GM21737 (cell line): ENCODE measurements at regions not wholly inside any gene's neighbourhood (a gene's known extent, or its start where the extent isn't known, plus 50 kb on each side); places are given as distances from the start of the nearest gene placed in this dataset.

ENCODE experiments used
- ATAC-seq: cut with Tn5 transposase; IDR thresholded peaks from one replicate; pipeline ENCODE4 v1.9.1; 2021; ENCODE audit warnings: mild to moderate bottlenecking, moderate library complexity; ENCODE audit not compliant: unreplicated experiment

DNA sequence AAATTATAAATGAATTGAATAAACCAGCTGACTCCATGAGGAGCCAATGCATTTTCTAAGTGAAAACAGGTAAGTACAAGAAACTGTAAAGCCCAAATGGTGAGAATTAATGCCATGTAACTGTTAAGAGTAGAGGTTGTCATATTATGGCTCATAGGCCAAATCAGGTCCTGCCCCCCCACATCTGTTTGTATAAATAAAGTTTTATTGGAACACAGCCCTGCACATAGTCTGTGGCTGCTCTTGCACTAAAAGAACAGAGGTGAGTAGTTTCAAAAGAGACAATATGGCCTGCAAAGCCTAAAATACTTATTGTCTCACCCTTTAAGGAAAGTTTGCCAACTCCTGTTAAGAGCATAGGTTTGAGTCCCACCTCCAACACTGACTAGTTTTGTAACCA is 140.5 kb upstream of the SRRM4 start:
- no peak for ATAC-seq

- no peak for ATAC-seq
Measured at GRCh38 chr12:118841588-118841987, 139.8 kb upstream of the SRRM4 start.

DNA sequence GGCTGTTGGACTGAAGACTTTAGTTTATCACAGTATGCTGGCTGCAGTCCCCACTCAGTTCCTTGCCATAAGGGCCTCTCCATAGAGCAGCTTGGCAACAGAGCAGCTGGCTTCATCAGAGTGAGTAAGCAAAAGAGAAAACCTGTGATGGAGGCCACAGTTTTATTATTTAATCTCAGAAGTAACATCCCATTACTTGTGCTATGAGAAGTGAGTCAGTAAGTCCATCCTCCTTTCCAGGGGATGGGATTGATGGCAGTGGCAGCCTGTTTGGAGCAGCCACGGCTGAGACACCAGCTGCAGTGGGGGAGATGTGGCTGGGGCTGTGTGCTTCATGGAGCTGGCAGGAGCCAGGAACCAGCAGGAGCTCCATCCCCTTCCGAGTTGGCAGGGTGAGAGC is 138.5 kb upstream of the SRRM4 start:
- no peak for ATAC-seq

GRCh38 chr12:118846416-118846815 is 134.9 kb upstream of the SRRM4 start:
- ATAC-seq, result no peak

- ATAC-seq, result no peak
Measured at GRCh38 chr12:118850244-118850825, 131.0 kb upstream of the SRRM4 start.

DNA sequence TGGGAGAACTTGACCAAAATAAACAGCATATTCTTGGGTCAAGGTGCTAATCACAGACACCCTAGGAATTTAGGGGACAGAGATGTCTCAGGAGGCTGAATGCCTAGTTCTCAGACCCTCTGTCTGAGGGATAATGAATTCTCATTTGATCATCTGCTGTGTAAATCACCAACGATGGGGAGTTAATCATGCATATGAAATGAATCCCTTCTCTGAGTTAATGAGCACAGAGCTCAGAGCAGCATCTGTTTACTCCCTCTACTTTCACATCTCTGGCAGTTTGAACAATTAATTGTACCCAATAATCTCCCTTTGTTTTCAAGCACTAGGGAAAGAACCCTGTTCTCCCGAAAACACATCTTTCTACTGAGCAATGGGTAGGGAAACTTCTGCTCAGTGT is 129.4 kb upstream of the SRRM4 start:
- ATAC-seq, result no peak

DNA sequence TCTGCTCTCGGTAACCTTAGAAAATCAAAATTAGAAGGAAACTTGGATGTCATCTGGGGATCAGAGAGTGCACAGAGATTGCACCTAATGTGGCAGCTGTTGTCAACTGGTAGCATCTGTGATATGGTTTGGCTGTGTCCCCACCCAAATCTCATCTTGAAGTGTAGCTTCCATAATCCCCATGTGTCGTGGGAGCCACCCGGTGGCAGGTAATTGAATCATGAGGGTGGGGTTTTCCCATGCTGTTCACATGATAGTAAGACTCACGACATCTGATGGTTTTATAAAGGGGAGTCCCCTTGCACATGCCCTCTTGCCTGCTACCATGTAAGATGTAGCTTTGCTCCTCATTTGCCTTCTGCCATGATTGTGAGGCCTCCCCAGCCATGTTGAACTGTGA is 127.7 kb upstream of the SRRM4 start:
- ATAC-seq, result no peak

DNA sequence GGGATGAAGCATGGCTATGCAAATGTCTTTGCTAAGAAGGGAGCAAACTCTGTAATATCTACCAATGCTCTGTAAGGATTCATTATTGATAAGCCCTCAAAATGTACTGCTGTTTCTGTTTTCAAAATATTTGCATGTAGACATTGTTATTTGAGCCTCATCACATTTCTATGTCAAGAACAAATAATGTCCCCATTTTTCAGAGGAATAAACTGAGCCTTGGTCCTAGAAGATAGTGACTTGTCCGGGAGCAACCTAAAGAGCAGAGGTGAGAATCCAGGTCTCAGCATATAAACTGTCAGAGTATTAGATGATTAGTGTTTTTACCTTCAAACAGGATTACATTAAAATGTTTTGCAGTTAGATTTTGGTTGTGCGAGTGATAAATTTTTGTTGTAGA is 125.5 kb upstream of the SRRM4 start:
- ATAC-seq, result no peak

- ATAC-seq, result no peak
Measured at GRCh38 chr12:118866346-118866745, 115.0 kb upstream of the SRRM4 start.

- ATAC-seq, result no peak
Measured at GRCh38 chr12:118870551-118870950, 110.8 kb upstream of the SRRM4 start.

DNA sequence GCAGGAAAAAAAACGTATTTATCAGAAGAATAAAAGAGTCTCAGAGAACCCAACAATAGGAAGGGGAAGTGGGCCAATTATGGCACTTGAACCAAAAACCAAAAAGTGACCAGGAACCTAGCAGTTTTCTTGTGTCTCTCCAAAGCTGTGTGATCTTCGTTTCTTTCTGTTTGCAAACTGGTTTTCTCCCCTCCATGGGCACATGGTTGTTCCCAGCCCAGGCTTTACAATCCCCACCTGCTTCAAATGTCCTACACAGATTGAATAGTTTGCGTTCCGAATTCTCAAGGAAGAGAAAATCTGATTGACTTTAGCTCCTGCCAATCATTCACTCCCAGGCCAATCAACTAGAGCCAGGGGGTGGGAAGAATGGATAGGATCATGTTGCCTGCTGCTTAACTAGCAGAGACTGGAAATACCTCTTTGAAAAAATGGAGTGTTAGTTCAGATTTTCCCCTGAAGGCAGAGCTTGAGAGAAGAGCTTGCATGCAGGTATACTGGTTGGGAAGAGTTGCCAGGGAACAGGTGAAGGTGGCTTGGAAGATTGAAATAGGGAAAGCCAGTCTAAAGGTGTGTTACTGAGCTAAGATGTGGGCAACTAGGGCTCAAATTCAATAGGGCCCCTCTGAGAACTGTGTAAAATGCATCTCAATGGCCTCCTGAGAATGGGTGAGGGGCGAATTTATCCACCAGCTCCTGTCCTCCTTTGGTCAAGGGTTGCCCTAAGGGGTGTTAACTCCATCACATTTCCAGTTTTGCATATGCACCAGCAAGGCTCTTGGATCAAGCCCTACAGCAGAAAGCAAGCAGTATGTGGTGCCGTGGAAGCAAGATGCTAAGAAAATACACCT is 106.4 kb upstream of the SRRM4 start:
- no peak for ATAC-seq

- no peak for ATAC-seq
Measured at GRCh38 chr12:118880720-118881493, 100.4 kb upstream of the SRRM4 start.

DNA sequence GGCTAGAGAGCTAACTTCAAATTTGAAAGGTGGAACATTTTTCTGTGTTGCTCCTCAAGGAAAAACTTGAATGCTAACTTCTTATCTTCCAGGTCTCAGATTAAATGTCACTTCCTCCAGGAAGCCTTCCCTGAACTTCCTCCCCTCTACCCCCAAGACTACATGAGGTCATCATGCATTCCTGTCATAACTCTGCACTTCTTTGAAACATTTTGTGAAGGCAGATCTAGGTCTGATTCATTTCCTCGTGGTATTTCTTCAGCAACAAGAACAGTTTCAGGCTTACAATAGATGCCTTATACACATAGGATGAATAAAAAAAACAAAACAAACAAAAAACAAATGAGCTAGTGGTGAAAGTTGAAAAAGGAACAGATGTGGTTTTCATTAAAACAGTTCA is 97.1 kb upstream of the SRRM4 start:
- no peak for ATAC-seq

DNA sequence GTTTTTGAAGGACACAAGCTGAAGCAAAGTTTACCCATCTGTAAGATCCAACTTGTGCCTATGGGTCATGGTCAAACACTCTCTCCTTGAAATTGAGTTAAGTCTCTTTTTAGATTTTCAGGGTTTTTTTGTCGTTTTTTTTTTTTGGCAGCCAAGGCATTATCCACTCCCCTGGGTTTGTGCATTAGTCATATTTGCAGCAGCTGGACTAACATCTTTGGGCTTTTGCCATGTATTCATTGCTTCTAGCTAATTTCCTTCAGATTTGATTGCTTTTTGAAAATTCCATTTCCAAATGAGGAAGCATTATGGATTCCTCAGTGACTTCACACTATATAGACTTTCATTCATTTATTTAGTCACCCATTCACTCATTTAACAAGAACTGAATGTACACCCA is 80.3 kb upstream of the SRRM4 start:
- ATAC-seq, result no peak

- no peak for ATAC-seq
Measured at GRCh38 chr12:118908811-118909210, 72.5 kb upstream of the SRRM4 start.

GRCh38 chr12:118912697-118913270 is 68.6 kb upstream of the SRRM4 start:
- ATAC-seq, result no peak

GRCh38 chr12:118921761-118922160 is 59.6 kb upstream of the SRRM4 start:
- ATAC-seq, result no peak

DNA sequence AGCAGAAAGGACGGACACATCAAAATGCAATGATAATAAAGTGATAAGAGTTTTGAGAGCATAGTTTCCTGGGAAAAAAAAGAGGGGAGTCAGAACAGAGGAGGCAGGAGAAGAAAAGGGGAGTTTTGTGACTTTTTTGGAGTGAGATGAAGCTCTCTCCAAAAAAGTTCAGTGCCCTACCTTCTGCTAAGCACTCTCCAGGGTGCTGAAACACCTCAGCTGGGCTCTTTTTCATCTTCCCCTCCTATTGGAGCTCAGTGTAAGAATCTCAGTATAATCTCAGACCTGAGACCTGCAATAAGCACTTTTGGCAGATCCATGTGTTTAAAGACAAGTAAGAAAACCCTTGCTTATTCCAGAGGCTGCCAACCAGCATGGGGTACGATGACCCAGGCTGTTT is 58.9 kb upstream of the SRRM4 start:
- ATAC-seq, result no peak

- ATAC-seq, result no peak
Measured at GRCh38 chr12:118925407-118925806, 55.9 kb upstream of the SRRM4 start.

- no peak for ATAC-seq
Measured at GRCh38 chr12:118925826-118926225, 55.5 kb upstream of the SRRM4 start.
